LNCAP (cell line): ENCODE measurements at regions not wholly inside any gene's neighbourhood (a gene's known extent, or its start where the extent isn't known, plus 50 kb on each side); places are given as distances from the start of the nearest gene placed in this dataset.

Experiments
- CTCF ChIP-seq: fragments of 450-650 bp; IDR thresholded peaks from 2 replicates; pipeline ENCODE4 v1.5.1; 2017; ENCODE audit warnings: mild to moderate bottlenecking

- no peak for TF ChIP-seq CTCF
Measured at GRCh38 chr2:128670066-128670465, 351.4 kb upstream of the HS6ST1 start.

DNA sequence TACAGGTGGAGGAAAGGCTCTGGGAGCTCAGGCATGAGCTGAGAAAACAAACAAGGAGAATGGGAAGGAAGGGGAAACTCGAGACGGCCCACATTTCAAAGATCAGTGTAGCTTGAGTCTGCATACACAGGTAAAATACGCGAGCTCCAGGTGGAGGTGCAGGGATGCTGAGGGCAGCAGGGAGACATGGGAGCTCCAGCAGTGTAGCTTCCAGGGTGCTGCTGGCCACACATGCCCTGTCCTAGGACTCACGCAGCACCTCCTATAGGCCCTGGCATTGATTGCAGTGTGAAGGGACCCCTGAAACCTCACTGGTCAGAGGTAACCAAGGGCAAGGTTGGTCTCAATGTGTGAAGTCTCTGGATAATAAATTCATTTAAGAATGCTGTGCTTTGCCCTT is 362.8 kb upstream of the HS6ST1 start:
- no peak for TF ChIP-seq CTCF

DNA sequence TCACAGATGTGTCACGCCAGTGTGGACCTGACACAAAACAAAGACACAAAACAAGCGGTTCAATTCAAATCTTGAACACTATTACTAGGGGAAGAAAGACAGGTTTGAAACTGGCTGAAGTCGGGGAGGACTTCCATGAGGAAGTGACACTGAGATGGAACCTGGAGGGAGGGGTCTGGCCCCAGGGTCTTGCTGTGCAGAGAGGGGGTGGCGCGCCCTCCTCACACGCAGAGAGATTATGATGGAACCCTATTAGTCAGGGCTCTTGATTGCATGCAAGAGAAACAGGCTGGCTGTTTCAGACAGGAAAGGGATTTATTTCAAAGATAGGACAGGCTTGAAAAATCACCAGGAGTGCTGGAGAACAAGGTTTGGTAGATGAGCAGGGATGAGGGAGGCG is 363.6 kb upstream of the HS6ST1 start:
- no peak for TF ChIP-seq CTCF

DNA sequence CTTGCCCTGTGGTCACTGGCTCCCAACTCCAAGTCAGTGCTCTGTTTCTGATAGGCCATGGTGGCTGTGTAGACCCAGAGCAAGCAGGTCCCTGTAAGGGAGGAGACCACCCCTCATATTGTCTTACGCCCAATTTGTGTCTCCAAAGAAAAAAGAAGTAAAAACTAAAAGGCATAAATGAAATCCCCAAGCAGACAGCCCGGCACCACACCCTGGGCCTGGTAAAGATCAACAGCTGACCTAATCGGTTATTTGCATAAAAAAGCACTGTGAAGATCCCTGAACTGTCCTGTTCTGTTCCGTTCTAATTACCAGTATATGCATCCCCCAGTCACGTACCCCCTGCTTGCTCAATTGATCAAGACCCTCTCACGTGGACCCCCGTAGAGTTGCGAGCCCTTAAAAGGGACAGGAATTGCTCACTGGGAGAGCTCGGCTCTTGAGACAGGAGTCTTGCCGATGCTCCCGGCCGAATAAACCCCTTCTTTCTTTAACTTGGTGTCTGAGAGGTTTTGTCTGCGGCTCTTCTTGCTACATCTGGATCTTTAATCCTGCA is 364.1 kb upstream of the HS6ST1 start:
- no peak for TF ChIP-seq CTCF

GRCh38 chr2:128684523-128684922 is 365.9 kb upstream of the HS6ST1 start:
- TF ChIP-seq CTCF, result no peak

DNA sequence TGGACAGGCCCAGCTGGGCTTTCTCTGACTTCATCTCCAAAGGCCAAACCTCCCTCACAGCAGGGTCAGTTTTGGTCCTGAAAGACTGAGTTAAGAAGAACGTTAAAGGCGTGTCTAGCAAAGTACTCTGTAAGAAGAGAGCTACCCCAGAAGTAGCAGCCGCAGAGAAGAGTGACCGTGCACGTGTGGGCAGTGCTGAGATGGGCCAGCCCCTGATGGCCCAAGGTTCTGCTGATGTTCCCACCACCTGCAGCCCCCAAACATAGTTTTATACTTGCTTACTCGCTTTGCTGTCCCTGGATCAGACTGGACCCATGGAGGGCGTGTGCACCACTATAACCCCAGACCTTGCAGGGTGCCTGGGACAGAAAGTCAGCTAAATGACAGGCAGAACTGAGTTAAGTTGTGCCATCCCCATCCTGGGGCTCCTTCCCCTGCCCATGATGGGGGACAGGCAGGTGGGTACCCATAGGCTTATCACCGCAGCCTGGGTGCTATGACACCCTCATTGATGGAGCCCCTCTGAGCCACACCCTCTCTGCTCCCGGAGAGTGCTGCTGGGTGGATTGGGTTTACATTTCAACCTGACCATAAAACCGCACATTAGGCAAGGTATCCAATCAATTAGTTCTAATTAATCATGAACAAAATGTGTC is 367.3 kb upstream of the HS6ST1 start:
- no peak for TF ChIP-seq CTCF

DNA sequence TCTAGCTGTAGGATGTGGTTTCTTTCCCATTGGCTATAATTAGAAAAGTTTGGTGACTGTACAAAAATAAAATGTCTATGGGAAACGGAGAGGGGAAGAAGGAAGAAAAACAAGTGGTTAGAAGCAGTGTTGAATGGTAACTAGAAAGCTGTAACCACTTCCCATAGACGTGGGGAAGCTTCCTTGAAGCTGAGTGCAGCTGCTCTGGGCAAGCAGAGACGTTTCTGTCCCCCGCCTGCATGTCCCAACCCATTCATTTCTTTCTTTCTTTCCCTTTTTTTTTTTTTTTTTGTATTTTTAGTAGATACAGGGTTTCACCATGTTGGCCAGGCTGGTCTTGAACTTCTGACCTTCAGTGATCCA is 367.8 kb upstream of the HS6ST1 start:
- no peak for TF ChIP-seq CTCF
